Upper lobe of left lung (tissue), 4 donors: ENCODE measurements at regions not wholly inside any gene's neighbourhood (a gene's known extent, or its start where the extent isn't known, plus 50 kb on each side); places are given as distances from the start of the nearest gene placed in this dataset.

Source experiments
- CTCF ChIP-seq, 6 experiments: fragments of 450-650 bp in 4 of 6; fragments of 200-600 bp in 2 of 6; sonication (generic) in 2 of 6; IDR thresholded peaks; one replicate each; pipeline ENCODE4 v1.5.1; 2016 to 2019; ENCODE audit warnings: antibody characterized with exemption in 6 of 6
- POLR2A ChIP-seq, 4 donors: fragments of 450-650 bp; IDR thresholded peaks; one replicate each; pipeline ENCODE4 v1.5.1; 2016 to 2017; ENCODE audit warnings: antibody characterized with exemption in 4 of 4, mild to moderate bottlenecking in 2 of 4

DNA sequence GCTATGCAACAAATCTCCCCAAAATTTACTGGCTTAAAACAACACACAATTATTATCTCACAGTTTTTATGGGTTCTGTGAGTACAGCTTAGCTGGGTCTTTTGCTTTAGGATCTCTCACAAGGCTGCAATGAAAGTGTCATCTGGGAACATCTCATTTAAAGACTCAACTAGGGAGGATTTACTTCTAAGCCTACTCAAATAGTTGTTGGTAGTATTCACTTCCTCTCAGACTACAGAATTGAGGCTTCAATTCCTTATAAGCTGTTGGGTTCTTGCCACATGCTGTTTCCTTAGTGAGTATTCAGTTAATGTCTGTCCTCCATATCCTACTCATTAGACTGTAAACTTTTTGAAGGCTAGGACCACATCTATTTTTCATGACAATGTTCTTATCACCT, 72.3 kb downstream of the MDH1 start:
- TF ChIP-seq CTCF (IDR thresholded peaks at IDR 0.05): no peak
- no peak for TF ChIP-seq POLR2A (IDR thresholded peaks at IDR 0.05)
